ENCODE measurements at regions not wholly inside any gene's neighbourhood (a gene's known extent, or its start where the extent isn't known, plus 50 kb on each side); places are given as distances from the start of the nearest gene placed in this dataset.

DNA sequence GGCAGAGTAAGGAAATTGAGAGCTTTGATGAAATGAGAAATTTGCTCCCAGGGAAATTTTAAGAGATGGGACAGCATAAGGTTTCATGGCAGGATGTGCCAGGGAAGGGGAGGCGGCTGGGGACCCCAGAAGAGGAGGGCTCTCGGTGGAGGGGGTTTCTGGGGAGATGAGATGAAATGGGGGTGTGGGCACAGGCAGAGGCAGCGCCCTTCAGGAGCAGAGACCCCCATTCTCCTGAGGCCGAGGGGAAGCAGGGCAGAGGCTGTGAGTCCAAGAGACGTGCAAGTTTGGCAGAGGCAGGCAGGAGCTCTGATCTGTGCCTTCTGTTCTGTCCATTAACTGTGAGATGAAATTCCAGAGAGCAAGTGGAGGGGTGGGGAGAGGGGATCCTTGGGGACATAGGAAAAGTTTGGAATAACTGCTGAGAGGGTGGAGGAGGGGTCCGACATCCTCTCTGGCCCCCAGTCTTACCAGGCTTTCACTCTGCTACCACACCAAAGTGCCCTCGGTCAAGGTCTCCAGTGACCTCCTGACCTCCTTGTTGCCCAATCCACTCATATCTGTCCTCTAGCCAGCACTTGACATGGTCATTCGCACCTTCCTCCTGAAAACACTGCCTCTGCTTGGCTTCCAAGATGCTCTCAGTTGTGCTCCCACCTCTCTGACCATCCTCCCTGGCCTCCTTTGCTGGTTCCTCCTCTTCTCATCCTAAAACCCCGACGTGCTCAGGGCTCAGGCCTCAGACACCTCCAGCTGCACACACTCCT, 108.1 kb upstream of the MVB12B start:
- TF ChIP-seq, protein P1, sequence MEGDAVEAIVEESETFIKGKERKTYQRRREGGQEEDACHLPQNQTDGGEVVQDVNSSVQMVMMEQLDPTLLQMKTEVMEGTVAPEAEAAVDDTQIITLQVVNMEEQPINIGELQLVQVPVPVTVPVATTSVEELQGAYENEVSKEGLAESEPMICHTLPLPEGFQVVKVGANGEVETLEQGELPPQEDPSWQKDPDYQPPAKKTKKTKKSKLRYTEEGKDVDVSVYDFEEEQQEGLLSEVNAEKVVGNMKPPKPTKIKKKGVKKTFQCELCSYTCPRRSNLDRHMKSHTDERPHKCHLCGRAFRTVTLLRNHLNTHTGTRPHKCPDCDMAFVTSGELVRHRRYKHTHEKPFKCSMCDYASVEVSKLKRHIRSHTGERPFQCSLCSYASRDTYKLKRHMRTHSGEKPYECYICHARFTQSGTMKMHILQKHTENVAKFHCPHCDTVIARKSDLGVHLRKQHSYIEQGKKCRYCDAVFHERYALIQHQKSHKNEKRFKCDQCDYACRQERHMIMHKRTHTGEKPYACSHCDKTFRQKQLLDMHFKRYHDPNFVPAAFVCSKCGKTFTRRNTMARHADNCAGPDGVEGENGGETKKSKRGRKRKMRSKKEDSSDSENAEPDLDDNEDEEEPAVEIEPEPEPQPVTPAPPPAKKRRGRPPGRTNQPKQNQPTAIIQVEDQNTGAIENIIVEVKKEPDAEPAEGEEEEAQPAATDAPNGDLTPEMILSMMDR (IDR thresholded peaks at IDR 0.05), result no peak
- H3K27me3 ChIP-seq, result peaks cover 0 to 9% of the 10 kb centered on the region in 2 donors

DNA sequence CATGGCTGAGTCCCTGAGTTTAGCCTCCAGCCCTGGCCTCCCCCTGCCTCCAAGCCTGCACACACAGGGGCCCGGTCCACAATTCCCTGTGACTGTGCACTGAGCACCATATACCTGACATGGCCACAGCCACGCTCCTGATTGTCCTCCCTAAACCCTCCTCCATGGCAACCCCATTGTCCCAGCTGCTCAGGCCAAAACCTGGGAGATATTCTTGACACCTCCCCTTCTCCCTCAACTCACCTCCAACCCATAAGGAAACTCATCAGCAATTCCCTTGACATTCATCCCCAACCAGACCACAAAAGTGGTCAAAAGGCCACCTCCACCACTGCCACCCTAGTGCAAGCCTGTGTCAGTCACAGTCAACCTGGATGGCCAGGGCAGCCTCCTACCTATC, 107.5 kb upstream of the MVB12B start:
- H3K9me3 ChIP-seq, result peaks cover 0 to 22% of the 10 kb centered on the region in 2 donors
- TF ChIP-seq, protein P1 (IDR thresholded peaks at IDR 0.05), result no peak
- H3K27ac ChIP-seq, result no peak overlapping the region
- DNase-seq (ENCODE audit: low spot score), result no peak
- H3K36me3 ChIP-seq, result no peaks in the 10 kb centered on the region
- peaks cover 0 to 9% of the 10 kb centered on the region in 2 donors for H3K27me3 ChIP-seq
- no peak overlapping the region for H3K4me3 ChIP-seq
- H3K4me1 ChIP-seq, result peaks cover 0 to 6% of the 10 kb centered on the region in 2 donors

More for the DNA sequence above, 108.1 kb upstream of the MVB12B start:
- H3K4me1 ChIP-seq, result peaks cover 0 to 6% of the 10 kb centered on the region in 2 donors
- no peak for DNase-seq (ENCODE audit: low spot score)
- H3K9me3 ChIP-seq, result peaks cover 0 to 28% of the 10 kb centered on the region in 2 donors
- no peak overlapping the region for H3K27ac ChIP-seq
- H3K36me3 ChIP-seq, result no peaks in the 10 kb centered on the region
- H3K4me3 ChIP-seq, result no peak overlapping the region

DNA sequence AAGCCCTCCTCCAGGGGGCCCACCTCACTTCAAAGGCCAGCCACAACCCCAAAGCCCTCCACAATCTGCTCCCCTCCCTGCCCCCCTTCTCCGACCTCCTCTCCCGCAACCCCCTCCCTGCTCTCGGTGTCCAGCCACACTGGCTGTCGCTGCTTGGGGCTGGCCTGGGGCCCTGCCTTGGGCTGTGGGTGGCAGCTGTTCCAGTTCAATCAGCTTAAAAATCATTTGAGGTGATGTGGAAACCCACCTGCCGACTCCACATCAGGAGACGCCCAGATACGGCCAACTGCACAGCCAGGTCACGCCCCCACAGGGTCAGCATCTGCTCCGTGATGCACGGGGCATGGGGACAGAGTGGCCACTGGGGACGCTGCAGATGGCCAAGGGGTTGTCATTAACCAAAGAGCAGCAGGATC, 107.0 kb upstream of the MVB12B start:
- DNase-seq (ENCODE audit: low spot score), result no peak
- peaks cover 0 to 17% of the 10 kb centered on the region in 2 donors for H3K9me3 ChIP-seq
- H3K27ac ChIP-seq, result no peak overlapping the region
- no peak overlapping the region for H3K4me3 ChIP-seq
- no peaks in the 10 kb centered on the region for H3K36me3 ChIP-seq
- TF ChIP-seq, protein P1 (IDR thresholded peaks at IDR 0.05), result no peak
- peaks cover 0 to 6% of the 10 kb centered on the region in 2 donors for H3K4me1 ChIP-seq
- peaks cover 0 to 9% of the 10 kb centered on the region in 2 donors for H3K27me3 ChIP-seq

DNA sequence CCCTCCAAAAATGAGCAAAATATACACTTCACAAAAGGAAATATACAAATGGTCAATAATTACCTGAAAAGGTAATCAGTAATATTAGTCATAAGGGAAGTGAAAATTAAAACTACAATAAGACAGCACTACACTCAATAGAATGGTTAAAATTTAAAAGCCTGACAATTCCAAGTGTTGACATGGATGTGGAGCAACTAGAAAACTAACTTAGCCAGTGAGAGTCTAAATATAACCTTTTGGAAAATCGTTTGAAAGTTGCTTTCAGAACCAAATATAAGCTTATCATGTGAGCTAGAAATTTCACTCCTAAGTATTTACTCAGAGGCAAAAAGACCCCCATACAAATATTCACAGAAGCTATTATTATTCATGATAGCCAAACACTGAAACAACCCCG, 105.1 kb upstream of the MVB12B start:
- Histone ChIP-seq H3K4me3 (no peak overlapping the region), H3K27ac (no peak overlapping the region), H3K4me1 (peaks cover 0 to 6% of the 10 kb centered on the region in 2 donors), H3K27me3 (peaks cover 0 to 9% of the 10 kb centered on the region in 2 donors), H3K36me3 (no peaks in the 10 kb centered on the region), H3K9me3 (peaks cover 0 to 17% of the 10 kb centered on the region in 2 donors)
- TF ChIP-seq, protein P1 (IDR thresholded peaks at IDR 0.05), result no peak
- DNase-seq (ENCODE audit: low spot score), result no peak

DNA sequence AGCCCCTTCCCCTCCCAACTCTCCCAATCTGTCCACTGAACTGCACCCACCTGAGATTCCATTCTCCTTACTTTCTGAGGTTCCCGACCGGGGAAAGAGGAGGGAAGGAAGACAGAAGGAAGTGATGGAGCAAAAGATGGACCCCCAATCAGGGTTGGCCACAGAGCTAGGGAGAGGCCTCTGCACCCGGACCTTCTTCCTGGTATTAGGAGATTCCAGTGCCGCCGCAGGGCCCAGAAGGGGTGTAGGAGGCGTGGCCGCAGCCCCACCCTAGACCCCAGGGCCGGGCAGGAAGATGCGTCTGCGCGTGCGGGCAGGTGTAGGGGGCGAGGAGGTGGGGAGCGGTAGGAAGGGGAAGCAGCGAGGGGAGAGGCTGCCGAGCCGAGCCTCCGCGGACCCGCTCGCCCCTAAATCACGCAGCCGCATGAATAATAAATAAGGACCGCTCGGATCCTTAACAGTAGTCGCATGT, 104.2 kb upstream of the MVB12B start:
- DNase-seq (ENCODE audit: low spot score), result no peak
- no peaks in the 10 kb centered on the region for H3K36me3 ChIP-seq
- H3K27ac ChIP-seq, result no peak overlapping the region
- peaks cover 0 to 17% of the 10 kb centered on the region in 2 donors for H3K9me3 ChIP-seq
- H3K27me3 ChIP-seq, result peaks cover 0 to 9% of the 10 kb centered on the region in 2 donors
- peak overlapping the region in 1 of 2 donors; percentile 28 for H3K4me3 ChIP-seq
- H3K4me1 ChIP-seq, result peaks cover 0 to 6% of the 10 kb centered on the region in 2 donors
- TF ChIP-seq, protein P1 (IDR thresholded peaks at IDR 0.05), result no peak

All from right atrium auricular region (tissue), 2 donors.